Tibial artery (tissue), 4 donors: ENCODE measurements at regions not wholly inside any gene's neighbourhood (a gene's known extent, or its start where the extent isn't known, plus 50 kb on each side); places are given as distances from the start of the nearest gene placed in this dataset.
"Not testable (repeated sequence)": the region's sequence is repeated elsewhere in the genome, so short reads cannot be mapped to it uniquely, and the experiment has no call there.

Experiments
- DNase-seq, 2 donors: peaks; one replicate each; pipeline ENCODE4 v3.0.0-alpha.2; 2019
- H3K27ac ChIP-seq, 2 donors: fragments of 200-600 bp; sonication (generic) in 1 of 2; 1 replicate in 1 of 2; 2 replicates in 1 of 2; pipeline ENCODE4 v1.5.1; 2018 to 2019; ENCODE audit warnings: mild to moderate bottlenecking in 1 of 2
- H3K27me3 ChIP-seq, 2 donors: fragments of 200-600 bp; sonication (generic) in 1 of 2; one replicate each; pipeline versions ENCODE4 v1.5.1 to v1.6.0; 2016 to 2019
- H3K36me3 ChIP-seq, 3 donors: fragments of 200-600 bp; sonication (generic) in 2 of 3; one replicate each; pipeline ENCODE4 v1.5.1; 2016 to 2019; ENCODE audit warnings: mild to moderate bottlenecking in 2 of 3
- H3K4me1 ChIP-seq, 4 donors: fragments of 200-600 bp; sonication (generic) in 2 of 4; 1 replicate in 3 of 4; 2 replicates in 1 of 4; pipeline ENCODE4 v1.5.1; 2016 to 2019
- H3K4me3 ChIP-seq, 2 donors: fragments of 200-600 bp; sonication (generic) in 1 of 2; 1 replicate in 1 of 2; 2 replicates in 1 of 2; pipeline ENCODE4 v1.5.1; 2018 to 2019; ENCODE audit warnings: mild to moderate bottlenecking in 2 of 2
- H3K9me3 ChIP-seq, 3 donors: fragments of 200-600 bp; sonication (generic) in 1 of 3; one replicate each; pipeline ENCODE4 v1.5.1; 2016 to 2019
- intact Hi-C: fragments of 100-400 bp; cut with DNase I; formaldehyde crosslinking; loops from one replicate; pipeline ENCODE4 v1.15.0; 2023; ENCODE audit warnings: low total_unique reads
- TF ChIP-seq, protein P1 (sequence below), 2 experiments: fragments of 200-600 bp in 1 of 2; fragments of 450-650 bp in 1 of 2; IDR thresholded peaks; one replicate each; pipeline ENCODE4 v1.5.1; 2017 to 2019; ENCODE audit warnings: antibody characterized with exemption in 2 of 2, mild to moderate bottlenecking in 1 of 2, moderate library complexity in 1 of 2

- Histone ChIP-seq H3K4me1 (no peaks in the 10 kb centered on the region), H3K36me3 (no peaks in the 10 kb centered on the region), H3K27me3 (no peaks in the 10 kb centered on the region), H3K4me3 (no peak overlapping the region), H3K27ac (no peak overlapping the region), H3K9me3 (no peaks in the 10 kb centered on the region)
- intact Hi-C loops, result no loop called here
- TF ChIP-seq, protein P1, sequence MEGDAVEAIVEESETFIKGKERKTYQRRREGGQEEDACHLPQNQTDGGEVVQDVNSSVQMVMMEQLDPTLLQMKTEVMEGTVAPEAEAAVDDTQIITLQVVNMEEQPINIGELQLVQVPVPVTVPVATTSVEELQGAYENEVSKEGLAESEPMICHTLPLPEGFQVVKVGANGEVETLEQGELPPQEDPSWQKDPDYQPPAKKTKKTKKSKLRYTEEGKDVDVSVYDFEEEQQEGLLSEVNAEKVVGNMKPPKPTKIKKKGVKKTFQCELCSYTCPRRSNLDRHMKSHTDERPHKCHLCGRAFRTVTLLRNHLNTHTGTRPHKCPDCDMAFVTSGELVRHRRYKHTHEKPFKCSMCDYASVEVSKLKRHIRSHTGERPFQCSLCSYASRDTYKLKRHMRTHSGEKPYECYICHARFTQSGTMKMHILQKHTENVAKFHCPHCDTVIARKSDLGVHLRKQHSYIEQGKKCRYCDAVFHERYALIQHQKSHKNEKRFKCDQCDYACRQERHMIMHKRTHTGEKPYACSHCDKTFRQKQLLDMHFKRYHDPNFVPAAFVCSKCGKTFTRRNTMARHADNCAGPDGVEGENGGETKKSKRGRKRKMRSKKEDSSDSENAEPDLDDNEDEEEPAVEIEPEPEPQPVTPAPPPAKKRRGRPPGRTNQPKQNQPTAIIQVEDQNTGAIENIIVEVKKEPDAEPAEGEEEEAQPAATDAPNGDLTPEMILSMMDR (IDR thresholded peaks at IDR 0.05), result no peak
- no peak for DNase-seq
These were observed 106.3 kb upstream of the ANXA10 start for GRCh38 chr4:167986044-167986443.

DNA sequence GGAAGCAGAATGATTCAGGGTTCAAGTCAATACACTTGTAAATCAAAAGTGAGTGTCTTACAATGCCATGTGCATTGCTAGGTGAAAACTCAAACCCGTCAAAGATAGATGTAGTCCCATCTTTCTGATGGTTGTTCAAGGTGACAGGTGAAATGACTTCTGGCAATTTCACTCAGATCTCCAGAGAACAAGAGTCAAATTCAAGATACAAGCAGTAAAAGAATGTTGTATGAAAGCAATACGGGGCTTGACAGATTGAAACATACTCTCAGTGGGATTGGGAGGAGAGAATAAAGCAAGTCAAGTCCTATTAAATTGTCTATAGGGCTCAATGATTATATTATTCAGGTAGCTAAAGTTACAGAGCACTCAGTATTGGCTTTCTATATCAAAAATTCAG lies 105.1 kb upstream of the ANXA10 start:
- DNase-seq, result no peak
- TF ChIP-seq, protein P1 (IDR thresholded peaks at IDR 0.05), result no peak
- intact Hi-C loops, result no loop called here
- no peak overlapping the region for H3K4me3 ChIP-seq
- no peaks in the 10 kb centered on the region for H3K27me3 ChIP-seq
- H3K4me1 ChIP-seq, result no peaks in the 10 kb centered on the region
- H3K36me3 ChIP-seq, result no peaks in the 10 kb centered on the region
- no peaks in the 10 kb centered on the region for H3K9me3 ChIP-seq
- H3K27ac ChIP-seq, result no peak overlapping the region

GRCh38 chr4:167989815-167990214 lies 102.5 kb upstream of the ANXA10 start:
- intact Hi-C loops, result no loop called here
- H3K9me3 ChIP-seq, result no peaks in the 10 kb centered on the region

GRCh38 chr4:168008112-168008511 lies 84.2 kb upstream of the ANXA10 start:
- H3K27me3 ChIP-seq, H3K4me3 ChIP-seq, H3K9me3 ChIP-seq, H3K36me3 ChIP-seq, DNase-seq, H3K4me1 ChIP-seq, H3K27ac ChIP-seq, intact Hi-C loops: not testable (repeated sequence)

More at GRCh38 chr4:167989815-167990214, 102.5 kb upstream of the ANXA10 start:
- Histone ChIP-seq H3K4me1 (no peaks in the 10 kb centered on the region), H3K27ac (no peak overlapping the region), H3K36me3 (no peaks in the 10 kb centered on the region), H3K4me3 (no peak overlapping the region), H3K27me3 (no peaks in the 10 kb centered on the region)
- TF ChIP-seq, protein P1 (IDR thresholded peaks at IDR 0.05), result no peak
- DNase-seq, result no peak

GRCh38 chr4:168019019-168019651 lies 73.2 kb upstream of the ANXA10 start:
- H3K4me3 ChIP-seq, result no peak overlapping the region
- no peak for DNase-seq
- no peaks in the 10 kb centered on the region for H3K9me3 ChIP-seq
- intact Hi-C loops, result no loop called here
- no peaks in the 10 kb centered on the region for H3K36me3 ChIP-seq
- no peaks in the 10 kb centered on the region for H3K4me1 ChIP-seq
- H3K27ac ChIP-seq, result no peak overlapping the region
- TF ChIP-seq, protein P1 (IDR thresholded peaks at IDR 0.05), result no peak
- H3K27me3 ChIP-seq, result no peaks in the 10 kb centered on the region

DNA sequence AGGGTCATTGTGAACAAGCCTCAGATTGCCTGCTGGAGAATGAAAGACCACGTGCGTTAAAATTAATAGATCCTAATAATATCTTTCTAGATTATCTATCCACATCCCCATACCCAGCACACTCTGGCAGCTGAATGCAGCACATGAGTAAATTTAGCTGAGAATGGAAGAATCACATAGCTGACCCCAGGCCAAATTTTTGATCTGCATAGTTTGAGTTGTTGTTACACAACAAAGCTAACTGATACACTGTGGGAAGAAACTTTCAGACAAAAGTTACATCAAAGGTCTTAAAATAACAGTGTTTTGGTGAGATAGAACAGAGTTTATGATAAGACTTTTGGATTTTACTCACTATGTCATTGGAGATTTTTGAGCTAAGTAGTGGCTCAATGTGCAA lies 72.4 kb upstream of the ANXA10 start:
- TF ChIP-seq, protein P1 (IDR thresholded peaks at IDR 0.05), result no peak
- DNase-seq, result no peak
- Histone ChIP-seq H3K9me3 (no peaks in the 10 kb centered on the region), H3K4me1 (no peaks in the 10 kb centered on the region), H3K27ac (no peak overlapping the region), H3K36me3 (no peaks in the 10 kb centered on the region), H3K4me3 (no peak overlapping the region), H3K27me3 (no peaks in the 10 kb centered on the region)
- intact Hi-C loops, result no loop called here
